HG02938 (cell line): ENCODE measurements at regions not wholly inside any gene's neighbourhood (a gene's known extent, or its start where the extent isn't known, plus 50 kb on each side); places are given as distances from the start of the nearest gene placed in this dataset.

Source experiments
- ATAC-seq: cut with Tn5 transposase; IDR thresholded peaks from one replicate; pipeline ENCODE4 v1.9.1; 2021; ENCODE audit warnings: mild to moderate bottlenecking, moderate library complexity; ENCODE audit not compliant: unreplicated experiment

GRCh38 chr1:80274256-80274655 lies 1267.7 kb upstream of the ADGRL4 start:
- no peak for ATAC-seq

- no peak for ATAC-seq
These were observed 1266.0 kb upstream of the ADGRL4 start for GRCh38 chr1:80272495-80272894.

GRCh38 chr1:80258659-80259058 lies 1252.1 kb upstream of the ADGRL4 start:
- no peak for ATAC-seq

- ATAC-seq = no peak
These were observed 1245.1 kb upstream of the ADGRL4 start for GRCh38 chr1:80251591-80251990.

GRCh38 chr1:80251171-80251570 lies 1244.6 kb upstream of the ADGRL4 start:
- ATAC-seq = no peak

- no peak for ATAC-seq
These were observed 1244.1 kb upstream of the ADGRL4 start for GRCh38 chr1:80250573-80251168.

- ATAC-seq = no peak
These were observed 1243.2 kb upstream of the ADGRL4 start for GRCh38 chr1:80249699-80250098.

GRCh38 chr1:80248886-80249285 lies 1242.4 kb upstream of the ADGRL4 start:
- no peak for ATAC-seq

GRCh38 chr1:80245813-80246212 lies 1239.3 kb upstream of the ADGRL4 start:
- no peak for ATAC-seq

GRCh38 chr1:80244372-80244771 lies 1237.8 kb upstream of the ADGRL4 start:
- no peak for ATAC-seq

GRCh38 chr1:80241566-80241965 lies 1235.0 kb upstream of the ADGRL4 start:
- ATAC-seq = no peak

GRCh38 chr1:80225510-80225909 lies 1219.0 kb upstream of the ADGRL4 start:
- no peak for ATAC-seq

GRCh38 chr1:80221319-80221718 lies 1214.8 kb upstream of the ADGRL4 start:
- no peak for ATAC-seq

- peak; percentile 54 for ATAC-seq
These were observed 1211.6 kb upstream of the ADGRL4 start for GRCh38 chr1:80218112-80218511.

- ATAC-seq = no peak
These were observed 1211.0 kb upstream of the ADGRL4 start for GRCh38 chr1:80217377-80217986.

GRCh38 chr1:80214888-80215540 lies 1208.5 kb upstream of the ADGRL4 start:
- ATAC-seq = peak; percentile 77

- ATAC-seq = no peak
These were observed 1206.4 kb upstream of the ADGRL4 start for GRCh38 chr1:80212948-80213347.

- no peak for ATAC-seq
These were observed 1205.3 kb upstream of the ADGRL4 start for GRCh38 chr1:80211691-80212380.

GRCh38 chr1:80202118-80202517 lies 1195.6 kb upstream of the ADGRL4 start:
- ATAC-seq = no peak

- no peak for ATAC-seq
These were observed 1187.7 kb upstream of the ADGRL4 start for GRCh38 chr1:80194221-80194620.

- no peak for ATAC-seq
These were observed 1174.9 kb upstream of the ADGRL4 start for GRCh38 chr1:80181418-80181817.

- no peak for ATAC-seq
These were observed 1165.1 kb upstream of the ADGRL4 start for GRCh38 chr1:80171631-80172030.
